ENCODE measurements at regions not wholly inside any gene's neighbourhood (a gene's known extent, or its start where the extent isn't known, plus 50 kb on each side); places are given as distances from the start of the nearest gene placed in this dataset.

DNA sequence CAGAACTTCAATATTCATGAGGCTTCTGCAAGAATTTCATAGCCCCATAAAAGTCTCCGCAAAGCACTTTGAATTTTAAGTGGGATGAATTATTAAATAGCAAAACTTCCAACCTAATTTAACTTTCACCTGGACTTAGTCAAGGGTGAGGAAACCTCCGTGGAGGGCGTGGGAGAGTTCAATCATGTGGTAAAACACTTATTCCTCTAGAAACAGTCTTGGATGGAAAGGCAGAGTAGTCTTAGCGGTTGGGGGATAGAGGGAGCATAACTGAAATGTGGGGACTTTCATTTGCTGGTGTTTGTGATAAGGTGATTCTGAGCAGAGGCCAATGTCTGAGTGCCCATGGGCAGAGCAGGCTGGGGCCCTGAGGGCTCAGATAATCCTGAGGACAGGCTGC lies 241.9 kb downstream of the IRX1 start:
- ChIA-PET POLR2A (no interaction called here), CTCF (no interaction called here)
- Histone ChIP-seq H3K36me3 (ENCODE audit: control insufficient read depth in 2 of 2, insufficient read depth in 1 of 2, low read length in 2 of 2) (no peaks in the 10 kb centered on the region), H3K27ac (ENCODE audit: extremely low read depth, low read depth, low read length) (no peak overlapping the region), H3K4me3 (ENCODE audit: low read depth, low read length) (no peak overlapping the region), H3K9me3 (ENCODE audit: control insufficient read depth, insufficient read depth, low read depth, low read length) (no peaks in the 10 kb centered on the region), H3K4me1 (ENCODE audit: control insufficient read depth, insufficient read depth, low read length) (no peaks in the 10 kb centered on the region)
- TF ChIP-seq HOXD13 (CRISPR knock-in tag; IDR thresholded peaks at IDR 0.05; ENCODE audit: borderline replicate concordance) (no peak), ZNF521 (tag by site-specific recombination; IDR thresholded peaks at IDR 0.05) (no peak), ZFP69B (tag by site-specific recombination; IDR thresholded peaks at IDR 0.05) (no peak)

DNA sequence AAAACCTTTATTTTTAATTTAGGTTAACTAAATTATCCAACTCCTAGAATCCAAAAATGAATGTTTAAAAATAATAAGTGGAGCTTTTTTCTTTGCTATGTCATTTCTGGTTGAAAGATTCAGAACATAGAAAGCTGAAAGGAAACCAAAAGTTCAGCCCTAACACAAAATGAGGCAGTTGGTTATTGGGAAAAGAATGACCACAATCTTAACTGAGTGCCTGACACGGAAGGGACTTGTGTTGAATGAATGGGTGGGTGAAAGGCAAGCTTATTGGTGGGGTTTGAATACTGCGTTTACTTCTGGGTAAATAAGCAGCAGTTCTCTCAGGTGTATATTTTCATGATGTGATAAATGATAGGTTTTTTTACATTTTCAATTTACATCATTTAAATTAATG lies 243.5 kb downstream of the IRX1 start:
- ChIA-PET POLR2A (no interaction called here), CTCF (no interaction called here)
- no peak overlapping the region for H3K27ac ChIP-seq (ENCODE audit: extremely low read depth, low read depth, low read length)
- no peaks in the 10 kb centered on the region for H3K36me3 ChIP-seq (ENCODE audit: control insufficient read depth in 2 of 2, insufficient read depth in 1 of 2, low read length in 2 of 2)
- TF ChIP-seq GLI4 (tag by site-specific recombination; IDR thresholded peaks at IDR 0.05), result no peak
- no peak for TF ChIP-seq KLF9 (tag by site-specific recombination; IDR thresholded peaks at IDR 0.05; ENCODE audit: low read depth)
- no peak for TF ChIP-seq ZNF221 (tag by site-specific recombination; IDR thresholded peaks at IDR 0.05; ENCODE audit: borderline replicate concordance)
- TF ChIP-seq, protein P1, sequence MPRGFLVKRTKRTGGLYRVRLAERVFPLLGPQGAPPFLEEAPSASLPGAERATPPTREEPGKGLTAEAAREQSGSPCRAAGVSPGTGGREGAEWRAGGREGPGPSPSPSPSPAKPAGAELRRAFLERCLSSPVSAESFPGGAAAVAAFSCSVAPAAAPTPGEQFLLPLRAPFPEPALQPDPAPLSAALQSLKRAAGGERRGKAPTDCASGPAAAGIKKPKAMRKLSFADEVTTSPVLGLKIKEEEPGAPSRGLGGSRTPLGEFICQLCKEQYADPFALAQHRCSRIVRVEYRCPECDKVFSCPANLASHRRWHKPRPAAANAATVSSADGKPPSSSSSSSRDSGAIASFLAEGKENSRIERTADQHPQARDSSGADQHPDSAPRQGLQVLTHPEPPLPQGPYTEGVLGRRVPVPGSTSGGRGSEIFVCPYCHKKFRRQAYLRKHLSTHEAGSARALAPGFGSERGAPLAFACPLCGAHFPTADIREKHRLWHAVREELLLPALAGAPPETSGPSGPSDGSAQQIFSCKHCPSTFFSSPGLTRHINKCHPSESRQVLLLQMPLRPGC (tag by site-specific recombination; IDR thresholded peaks at IDR 0.05), result no peak
- TF ChIP-seq ZNF548 (tag by site-specific recombination; IDR thresholded peaks at IDR 0.05), result no peak
- TF ChIP-seq ZNF529 (tag by site-specific recombination; IDR thresholded peaks at IDR 0.05; ENCODE audit: insufficient replicate concordance), result no peak
- TF ChIP-seq ZNF121 (tag by site-specific recombination; IDR thresholded peaks at IDR 0.05), result no peak
- no peak for TF ChIP-seq ZNF211 (tag by site-specific recombination; IDR thresholded peaks at IDR 0.05; ENCODE audit: low read depth)
- no peak for TF ChIP-seq ZNF521 (tag by site-specific recombination; IDR thresholded peaks at IDR 0.05)
- TF ChIP-seq SALL2 (tag by site-specific recombination; IDR thresholded peaks at IDR 0.05; ENCODE audit: borderline replicate concordance), result no peak
- TF ChIP-seq, protein P2, sequence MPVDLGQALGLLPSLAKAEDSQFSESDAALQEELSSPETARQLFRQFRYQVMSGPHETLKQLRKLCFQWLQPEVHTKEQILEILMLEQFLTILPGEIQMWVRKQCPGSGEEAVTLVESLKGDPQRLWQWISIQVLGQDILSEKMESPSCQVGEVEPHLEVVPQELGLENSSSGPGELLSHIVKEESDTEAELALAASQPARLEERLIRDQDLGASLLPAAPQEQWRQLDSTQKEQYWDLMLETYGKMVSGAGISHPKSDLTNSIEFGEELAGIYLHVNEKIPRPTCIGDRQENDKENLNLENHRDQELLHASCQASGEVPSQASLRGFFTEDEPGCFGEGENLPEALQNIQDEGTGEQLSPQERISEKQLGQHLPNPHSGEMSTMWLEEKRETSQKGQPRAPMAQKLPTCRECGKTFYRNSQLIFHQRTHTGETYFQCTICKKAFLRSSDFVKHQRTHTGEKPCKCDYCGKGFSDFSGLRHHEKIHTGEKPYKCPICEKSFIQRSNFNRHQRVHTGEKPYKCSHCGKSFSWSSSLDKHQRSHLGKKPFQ (tag by site-specific recombination; IDR thresholded peaks at IDR 0.05), result no peak
- H3K9me3 ChIP-seq (ENCODE audit: control insufficient read depth, insufficient read depth, low read depth, low read length), result no peaks in the 10 kb centered on the region
- no peak overlapping the region for H3K4me3 ChIP-seq (ENCODE audit: low read depth, low read length)
- no peaks in the 10 kb centered on the region for H3K4me1 ChIP-seq (ENCODE audit: control insufficient read depth, insufficient read depth, low read length)

DNA sequence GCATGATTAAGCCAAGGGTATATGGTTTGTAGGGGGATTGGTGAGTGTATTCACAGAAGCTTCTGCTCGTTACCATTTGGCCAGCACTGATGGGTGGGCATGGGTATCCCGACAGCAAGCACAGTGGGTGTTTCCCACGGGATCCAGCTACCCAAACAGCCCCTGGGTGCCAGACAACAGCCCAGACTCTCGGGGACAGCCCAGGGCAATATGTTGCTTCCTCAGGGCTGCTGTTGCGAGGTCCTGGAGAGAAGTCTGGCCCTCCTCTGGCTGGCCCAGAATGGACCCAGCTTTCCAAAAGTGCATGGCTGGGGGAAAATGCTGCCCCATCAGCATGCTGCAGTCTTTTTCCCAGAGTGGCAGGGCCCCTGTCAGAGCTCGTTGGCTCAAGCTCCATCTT lies 247.0 kb downstream of the IRX1 start:
- no peak overlapping the region for H3K27ac ChIP-seq (ENCODE audit: extremely low read depth, low read depth, low read length)
- CTCF ChIA-PET, result no interaction called here
- POLR2A ChIA-PET, result no interaction called here
- no peak for TF ChIP-seq ZNF112 (tag by site-specific recombination; IDR thresholded peaks at IDR 0.05)
- TF ChIP-seq, protein P3, sequence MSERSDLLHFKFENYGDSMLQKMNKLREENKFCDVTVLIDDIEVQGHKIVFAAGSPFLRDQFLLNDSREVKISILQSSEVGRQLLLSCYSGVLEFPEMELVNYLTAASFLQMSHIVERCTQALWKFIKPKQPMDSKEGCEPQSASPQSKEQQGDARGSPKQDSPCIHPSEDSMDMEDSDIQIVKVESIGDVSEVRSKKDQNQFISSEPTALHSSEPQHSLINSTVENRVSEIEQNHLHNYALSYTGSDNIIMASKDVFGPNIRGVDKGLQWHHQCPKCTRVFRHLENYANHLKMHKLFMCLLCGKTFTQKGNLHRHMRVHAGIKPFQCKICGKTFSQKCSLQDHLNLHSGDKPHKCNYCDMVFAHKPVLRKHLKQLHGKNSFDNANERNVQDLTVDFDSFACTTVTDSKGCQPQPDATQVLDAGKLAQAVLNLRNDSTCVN (tag by site-specific recombination; optimal IDR thresholded peaks at IDR 0.05), result no peak
- TF ChIP-seq, protein P4, sequence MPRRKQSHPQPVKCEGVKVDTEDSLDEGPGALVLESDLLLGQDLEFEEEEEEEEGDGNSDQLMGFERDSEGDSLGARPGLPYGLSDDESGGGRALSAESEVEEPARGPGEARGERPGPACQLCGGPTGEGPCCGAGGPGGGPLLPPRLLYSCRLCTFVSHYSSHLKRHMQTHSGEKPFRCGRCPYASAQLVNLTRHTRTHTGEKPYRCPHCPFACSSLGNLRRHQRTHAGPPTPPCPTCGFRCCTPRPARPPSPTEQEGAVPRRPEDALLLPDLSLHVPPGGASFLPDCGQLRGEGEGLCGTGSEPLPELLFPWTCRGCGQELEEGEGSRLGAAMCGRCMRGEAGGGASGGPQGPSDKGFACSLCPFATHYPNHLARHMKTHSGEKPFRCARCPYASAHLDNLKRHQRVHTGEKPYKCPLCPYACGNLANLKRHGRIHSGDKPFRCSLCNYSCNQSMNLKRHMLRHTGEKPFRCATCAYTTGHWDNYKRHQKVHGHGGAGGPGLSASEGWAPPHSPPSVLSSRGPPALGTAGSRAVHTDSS (tag by site-specific recombination; IDR thresholded peaks at IDR 0.05), result no peak
- TF ChIP-seq, protein P5, sequence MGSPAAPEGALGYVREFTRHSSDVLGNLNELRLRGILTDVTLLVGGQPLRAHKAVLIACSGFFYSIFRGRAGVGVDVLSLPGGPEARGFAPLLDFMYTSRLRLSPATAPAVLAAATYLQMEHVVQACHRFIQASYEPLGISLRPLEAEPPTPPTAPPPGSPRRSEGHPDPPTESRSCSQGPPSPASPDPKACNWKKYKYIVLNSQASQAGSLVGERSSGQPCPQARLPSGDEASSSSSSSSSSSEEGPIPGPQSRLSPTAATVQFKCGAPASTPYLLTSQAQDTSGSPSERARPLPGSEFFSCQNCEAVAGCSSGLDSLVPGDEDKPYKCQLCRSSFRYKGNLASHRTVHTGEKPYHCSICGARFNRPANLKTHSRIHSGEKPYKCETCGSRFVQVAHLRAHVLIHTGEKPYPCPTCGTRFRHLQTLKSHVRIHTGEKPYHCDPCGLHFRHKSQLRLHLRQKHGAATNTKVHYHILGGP (tag by site-specific recombination; IDR thresholded peaks at IDR 0.05), result no peak
- no peak for TF ChIP-seq ZBTB7A (tag by site-specific recombination; IDR thresholded peaks at IDR 0.05; ENCODE audit: low read depth)
- no peak for TF ChIP-seq ZNF660 (tag by site-specific recombination; IDR thresholded peaks at IDR 0.05)
- TF ChIP-seq ZNF426 (tag by site-specific recombination; IDR thresholded peaks at IDR 0.05), result no peak
- TF ChIP-seq ZBTB1 (tag by site-specific recombination; IDR thresholded peaks at IDR 0.05), result no peak
- TF ChIP-seq, protein P6, sequence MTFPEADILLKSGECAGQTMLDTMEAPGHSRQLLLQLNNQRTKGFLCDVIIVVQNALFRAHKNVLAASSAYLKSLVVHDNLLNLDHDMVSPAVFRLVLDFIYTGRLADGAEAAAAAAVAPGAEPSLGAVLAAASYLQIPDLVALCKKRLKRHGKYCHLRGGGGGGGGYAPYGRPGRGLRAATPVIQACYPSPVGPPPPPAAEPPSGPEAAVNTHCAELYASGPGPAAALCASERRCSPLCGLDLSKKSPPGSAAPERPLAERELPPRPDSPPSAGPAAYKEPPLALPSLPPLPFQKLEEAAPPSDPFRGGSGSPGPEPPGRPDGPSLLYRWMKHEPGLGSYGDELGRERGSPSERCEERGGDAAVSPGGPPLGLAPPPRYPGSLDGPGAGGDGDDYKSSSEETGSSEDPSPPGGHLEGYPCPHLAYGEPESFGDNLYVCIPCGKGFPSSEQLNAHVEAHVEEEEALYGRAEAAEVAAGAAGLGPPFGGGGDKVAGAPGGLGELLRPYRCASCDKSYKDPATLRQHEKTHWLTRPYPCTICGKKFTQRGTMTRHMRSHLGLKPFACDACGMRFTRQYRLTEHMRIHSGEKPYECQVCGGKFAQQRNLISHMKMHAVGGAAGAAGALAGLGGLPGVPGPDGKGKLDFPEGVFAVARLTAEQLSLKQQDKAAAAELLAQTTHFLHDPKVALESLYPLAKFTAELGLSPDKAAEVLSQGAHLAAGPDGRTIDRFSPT (tag by site-specific recombination; IDR thresholded peaks at IDR 0.05), result no peak
- TF ChIP-seq ZNF473 (tag by site-specific recombination; IDR thresholded peaks at IDR 0.05), result no peak
- no peak for TF ChIP-seq OVOL3 (tag by site-specific recombination; IDR thresholded peaks at IDR 0.05)

More for the DNA sequence above, 247.0 kb downstream of the IRX1 start:
- H3K4me3 ChIP-seq (ENCODE audit: low read depth, low read length), result no peak overlapping the region
- no peaks in the 10 kb centered on the region for H3K4me1 ChIP-seq (ENCODE audit: control insufficient read depth, insufficient read depth, low read length)
- H3K36me3 ChIP-seq (ENCODE audit: control insufficient read depth in 2 of 2, insufficient read depth in 1 of 2, low read length in 2 of 2), result no peaks in the 10 kb centered on the region
- H3K9me3 ChIP-seq (ENCODE audit: control insufficient read depth, insufficient read depth, low read depth, low read length), result no peaks in the 10 kb centered on the region
